ENCODE measurements at regions not wholly inside any gene's neighbourhood (a gene's known extent, or its start where the extent isn't known, plus 50 kb on each side); places are given as distances from the start of the nearest gene placed in this dataset.
A peak's percentile ranks its signal among the peaks of the same experiment; 100 is the strongest.

DNA sequence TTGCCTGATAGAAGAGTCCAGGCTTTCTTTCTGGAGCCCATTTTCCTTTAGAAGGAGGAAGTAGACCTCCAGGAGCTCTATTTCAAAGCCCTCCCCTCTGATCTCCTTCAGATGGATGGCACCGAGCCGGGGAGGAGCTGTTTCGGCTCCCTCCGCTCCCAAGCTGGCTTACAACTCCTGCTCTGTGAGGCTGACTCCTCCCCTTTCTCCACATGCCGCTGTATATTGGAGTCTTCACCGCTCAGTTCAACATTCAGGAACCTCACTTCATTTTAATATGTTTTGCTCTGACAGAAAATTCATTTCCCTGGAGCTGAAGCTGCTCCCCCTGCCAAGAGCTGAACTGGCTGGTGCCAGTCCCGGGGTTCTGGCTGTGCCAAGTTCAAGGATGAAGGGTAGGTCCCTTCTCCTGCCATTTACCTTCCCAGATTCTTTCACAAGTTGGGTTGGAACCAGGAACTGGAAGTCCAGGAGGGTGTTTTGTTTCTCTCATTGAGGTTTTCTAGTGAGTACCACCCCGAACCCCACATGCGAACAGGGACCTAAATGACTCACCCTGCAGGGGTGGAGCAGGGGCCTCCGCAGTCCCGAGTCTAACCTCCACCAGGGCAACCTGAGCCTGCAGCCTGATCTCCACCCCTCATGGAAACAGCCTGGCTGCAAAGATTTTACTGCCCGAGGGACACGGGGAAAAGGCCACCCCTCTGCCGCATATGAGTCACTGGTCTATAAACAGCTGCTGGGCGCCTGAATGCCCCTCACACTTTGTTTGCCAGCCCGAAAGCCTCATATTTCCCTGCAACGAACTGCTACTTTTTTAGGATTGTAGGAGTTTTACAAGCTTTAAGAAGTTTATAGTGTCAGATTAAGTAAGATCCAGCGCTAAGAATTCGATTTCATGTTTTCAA, 68.6 kb upstream of the FOXA2 start:
- DNase-seq (ENCODE audit: low read depth) = no peak

DNA sequence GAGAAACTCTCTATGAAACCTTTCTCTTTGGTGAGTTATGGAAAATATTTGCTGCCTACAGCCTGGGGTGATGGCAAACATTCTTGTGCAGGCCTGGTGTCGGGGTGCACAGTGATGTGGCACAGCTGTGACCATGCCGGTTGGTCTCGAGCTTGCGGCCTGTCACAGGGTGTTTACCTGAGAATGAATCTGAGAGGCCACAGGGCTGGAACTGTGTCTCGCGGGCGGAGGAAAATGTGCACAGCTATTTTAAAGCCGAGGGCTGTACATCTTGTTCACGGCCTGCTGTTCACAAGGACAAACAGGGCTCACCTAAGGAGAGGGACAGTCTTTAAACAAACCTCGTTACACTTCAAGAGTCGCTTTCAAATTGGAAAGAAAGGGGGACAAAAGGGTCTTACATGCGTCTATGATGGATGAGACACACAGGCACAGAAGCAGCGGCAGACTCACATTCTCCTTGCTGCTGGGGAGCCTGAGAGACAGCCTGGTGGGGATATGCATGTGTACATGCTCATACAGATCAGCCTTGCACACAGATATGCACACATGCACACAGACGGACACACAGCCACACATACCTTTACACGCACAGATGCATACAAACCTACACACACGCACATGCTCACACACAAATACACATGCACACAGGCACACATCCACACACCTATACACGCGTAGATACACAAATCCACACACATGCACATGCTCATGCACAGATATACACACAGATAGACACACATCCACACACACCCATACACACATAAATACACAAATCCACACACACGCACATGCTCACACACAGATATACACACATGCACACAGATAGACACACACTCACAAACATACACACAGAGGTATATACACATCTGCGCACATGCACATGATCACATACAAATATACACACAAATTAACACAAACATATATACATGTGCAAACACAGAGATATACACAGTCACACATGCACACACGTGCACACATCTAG, 69.6 kb upstream of the FOXA2 start:
- no peak for DNase-seq (ENCODE audit: low read depth)

DNA sequence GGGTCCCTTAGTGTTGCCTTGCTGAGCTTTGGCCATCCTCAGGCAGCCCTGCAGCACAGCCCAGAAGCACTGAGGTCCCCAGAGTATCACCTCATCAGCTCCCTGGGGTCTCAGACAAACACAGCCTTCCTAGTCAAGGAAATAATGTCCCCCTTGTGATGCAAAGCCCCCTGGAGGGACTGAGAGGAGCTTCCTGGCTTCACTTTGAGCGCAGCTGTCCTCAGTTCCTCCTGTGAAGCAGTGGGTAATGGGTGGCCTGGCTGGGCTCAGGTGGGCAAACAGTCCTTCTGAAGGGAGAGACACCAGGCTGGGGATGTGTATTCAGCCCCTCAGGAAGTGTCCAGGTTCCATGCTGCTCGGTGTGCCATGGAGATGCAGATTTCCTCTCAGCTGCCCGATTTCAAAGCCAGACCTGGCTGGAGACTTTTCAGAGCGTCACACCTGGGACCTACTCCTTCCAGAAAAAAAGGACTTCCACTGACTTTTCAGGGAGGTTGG, 79.2 kb upstream of the FOXA2 start:
- DNase-seq (ENCODE audit: low read depth) = no peak

DNA sequence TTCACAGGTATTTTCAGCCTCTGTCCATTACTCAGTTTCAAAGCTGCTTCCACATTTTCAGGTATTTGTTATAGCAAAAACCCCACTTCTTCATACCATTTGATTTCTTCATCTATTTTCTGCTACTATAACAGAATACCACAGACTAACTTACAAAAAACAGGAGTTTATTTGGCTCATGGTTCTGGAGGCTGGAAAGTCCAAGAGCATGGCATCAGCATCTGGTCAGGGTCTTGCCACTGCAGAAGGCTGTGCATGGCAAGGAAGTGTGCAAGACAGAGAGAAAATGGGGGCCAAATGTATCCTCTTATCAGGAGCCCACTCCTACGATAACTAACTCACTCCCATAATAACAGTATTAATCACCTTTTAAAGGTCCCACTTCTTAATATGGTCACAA, 82.8 kb upstream of the FOXA2 start:
- DNase-seq (ENCODE audit: low read depth) = no peak

DNA sequence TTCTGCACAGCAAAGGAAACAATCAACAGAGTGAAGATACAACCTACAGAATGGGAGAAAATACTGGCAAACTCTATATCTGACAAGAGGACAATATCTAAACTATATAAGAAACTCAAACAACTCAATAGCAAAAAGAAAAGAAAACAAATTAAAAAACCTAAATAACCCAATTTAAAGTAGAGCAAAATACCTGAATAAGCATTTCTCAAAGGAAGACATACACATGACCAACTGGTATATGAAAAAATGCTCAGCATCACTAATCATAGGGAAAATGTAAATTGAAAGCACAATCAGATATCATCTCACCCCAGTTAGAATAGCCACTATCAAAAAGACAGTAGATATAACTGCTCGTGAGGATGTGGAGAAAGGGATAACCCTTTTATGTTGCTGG, 87.8 kb upstream of the FOXA2 start:
- no peak for DNase-seq (ENCODE audit: low read depth)

DNA sequence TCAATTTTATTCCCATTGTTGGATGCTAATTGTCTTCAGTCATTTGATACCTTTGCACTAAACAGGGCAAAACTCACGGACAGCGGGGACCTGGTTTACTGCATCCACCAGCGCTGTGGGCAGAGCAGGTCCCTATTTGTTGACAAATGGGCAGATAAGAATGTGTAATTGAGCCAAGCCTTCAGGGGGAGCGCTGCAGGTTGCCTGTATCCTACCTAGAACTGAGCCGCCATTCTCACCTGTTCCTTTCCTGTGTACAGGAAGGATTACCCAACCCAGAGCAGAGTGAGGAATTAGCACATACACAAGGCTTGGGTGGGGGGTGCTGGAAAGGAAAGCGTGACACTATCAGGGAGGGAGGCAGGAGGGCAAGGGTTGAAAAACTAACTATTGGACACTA, 89.1 kb upstream of the FOXA2 start:
- no peak for DNase-seq (ENCODE audit: low read depth)

DNA sequence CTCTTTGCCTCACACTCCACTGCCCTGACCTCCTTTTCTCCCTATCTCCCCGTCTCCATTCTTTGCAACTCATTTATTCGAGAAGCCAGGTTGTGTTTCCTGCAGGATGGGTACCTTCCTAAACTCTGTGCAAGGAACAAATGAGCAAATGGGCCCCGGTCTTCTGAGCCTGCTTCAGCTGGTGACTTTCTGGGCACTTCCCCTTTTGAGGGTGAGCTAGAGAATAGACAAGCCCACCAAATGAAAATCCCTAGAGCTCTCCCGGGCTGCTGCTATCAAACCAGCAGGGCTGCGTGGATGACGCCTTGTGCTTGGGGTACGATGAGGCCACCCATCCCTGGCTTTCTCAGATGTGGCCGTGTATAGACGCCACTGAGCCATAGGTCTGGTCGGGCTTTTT, 91.0 kb upstream of the FOXA2 start:
- no peak for DNase-seq (ENCODE audit: low read depth)

DNA sequence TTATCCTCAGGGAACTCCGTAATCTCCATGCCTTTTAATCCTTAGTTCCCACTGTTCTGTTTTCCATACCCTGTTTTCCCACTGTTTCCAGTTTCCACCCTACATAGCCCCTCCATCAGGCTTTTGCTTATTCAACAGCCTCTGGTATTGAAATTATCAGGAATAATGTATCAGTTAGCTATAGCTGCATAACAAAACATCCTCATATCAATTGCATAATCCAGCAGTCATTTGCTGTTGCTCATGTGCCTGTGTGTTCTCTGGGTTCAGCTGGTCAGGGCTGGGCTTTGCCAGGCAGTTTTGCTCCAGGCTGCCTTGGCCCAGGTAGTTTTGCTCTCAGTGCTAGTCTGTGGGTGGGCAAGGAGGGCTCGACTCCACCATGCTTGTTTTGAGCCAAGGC, 94.3 kb upstream of the FOXA2 start:
- DNase-seq (ENCODE audit: low read depth) = no peak

DNA sequence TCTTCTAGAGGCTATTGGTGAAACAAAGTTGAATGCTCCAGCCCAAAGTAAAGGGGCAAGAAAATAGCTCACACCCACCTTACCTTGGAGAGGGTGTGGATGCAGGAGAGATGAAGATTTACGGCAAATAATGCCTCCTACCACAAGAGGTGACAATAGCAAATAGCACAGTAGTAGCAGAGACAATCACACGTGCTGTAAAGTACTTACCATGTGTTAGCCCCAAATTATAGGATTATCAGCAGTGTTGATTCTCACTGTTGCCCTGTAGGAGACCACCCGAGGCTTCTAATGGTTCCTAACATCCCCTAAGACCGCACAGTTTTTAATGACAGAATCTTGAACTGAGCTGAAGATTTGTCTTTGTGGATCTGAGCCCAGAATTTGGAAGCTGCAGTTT, 94.8 kb upstream of the FOXA2 start:
- no peak for DNase-seq (ENCODE audit: low read depth)

DNA sequence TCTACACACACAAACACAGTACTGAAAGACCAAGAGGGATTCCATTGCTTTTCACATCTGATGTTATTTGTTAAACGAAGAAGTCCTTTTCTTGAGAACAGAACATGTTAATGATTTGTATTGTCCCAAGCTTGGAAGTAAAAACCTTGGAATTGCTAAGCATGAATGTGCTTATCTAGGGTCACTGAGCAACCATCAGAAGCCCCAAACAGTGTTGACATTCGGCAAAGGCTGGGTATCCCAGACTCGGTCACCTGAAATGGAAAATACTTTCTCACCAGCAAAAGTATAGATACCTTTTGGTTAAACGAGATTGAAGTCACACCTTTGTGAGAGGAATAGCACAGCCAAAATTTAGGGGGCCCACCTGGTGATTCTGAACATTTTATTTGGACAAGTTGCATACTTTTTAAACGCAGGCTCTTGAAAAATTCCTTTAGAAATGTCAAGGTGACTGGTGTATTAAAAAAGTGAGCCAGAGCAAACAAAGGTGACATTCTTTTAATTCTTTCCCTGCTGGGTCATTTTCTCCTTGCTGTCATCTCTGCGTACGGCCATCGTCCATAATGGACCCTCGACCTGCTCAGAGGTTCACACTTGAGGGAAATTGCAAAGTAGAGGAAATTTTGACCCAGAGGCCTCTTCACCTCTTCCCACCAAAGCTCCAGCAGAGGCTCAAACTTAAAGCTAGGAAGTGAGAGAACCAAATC, 95.8 kb upstream of the FOXA2 start:
- no peak for DNase-seq (ENCODE audit: low read depth)

DNA sequence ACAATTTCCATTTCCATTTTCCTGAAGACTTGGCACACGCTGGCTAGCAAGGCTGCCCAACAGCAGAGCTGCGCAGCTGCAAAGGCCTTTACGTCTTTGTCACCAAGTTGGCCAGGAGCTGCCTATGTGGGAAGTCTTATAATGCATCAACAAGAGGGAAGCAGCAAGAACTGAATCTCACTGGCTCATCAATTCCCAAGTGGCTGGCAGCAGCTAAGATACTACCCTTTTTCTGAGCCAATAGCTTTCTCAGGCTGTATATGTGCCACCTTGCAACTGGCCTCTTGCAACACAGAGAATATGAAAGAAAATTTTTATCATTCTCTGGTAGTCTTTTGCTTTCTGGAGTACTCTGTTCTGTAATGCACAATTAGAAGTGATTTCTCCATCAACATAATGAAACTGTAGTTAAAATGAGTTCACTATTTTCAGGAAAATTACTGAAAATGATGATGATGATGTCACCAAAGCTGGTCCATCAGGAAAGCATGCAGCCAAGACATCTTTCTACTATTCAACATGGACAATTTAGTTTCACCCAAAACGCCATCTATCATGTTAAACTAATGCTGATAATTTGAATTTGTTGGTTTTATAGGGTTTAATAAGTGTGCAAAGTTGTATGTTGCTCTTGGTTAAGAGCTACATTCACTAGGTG, 97.3 kb upstream of the FOXA2 start:
- no peak for DNase-seq (ENCODE audit: low read depth)

DNA sequence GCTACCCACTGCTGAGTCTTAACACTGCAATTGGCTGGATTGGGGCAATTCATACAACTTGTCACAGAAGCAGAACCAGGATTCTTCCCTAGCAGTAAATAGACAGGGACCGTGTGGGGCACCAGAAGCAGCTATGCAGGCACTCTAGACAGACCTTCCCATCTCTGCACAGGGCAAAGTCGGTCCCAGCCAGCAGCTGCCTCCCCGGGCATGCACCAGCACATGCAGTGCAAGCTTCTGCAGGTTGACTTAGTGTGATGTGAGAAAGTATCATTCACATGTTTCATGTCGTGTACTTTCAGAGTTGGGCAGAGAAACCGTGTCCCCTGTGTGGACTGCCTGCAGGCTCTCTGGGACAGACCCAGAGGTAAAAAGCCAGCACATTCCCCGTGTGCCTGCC, 98.0 kb upstream of the FOXA2 start:
- DNase-seq (ENCODE audit: low read depth) = no peak

DNA sequence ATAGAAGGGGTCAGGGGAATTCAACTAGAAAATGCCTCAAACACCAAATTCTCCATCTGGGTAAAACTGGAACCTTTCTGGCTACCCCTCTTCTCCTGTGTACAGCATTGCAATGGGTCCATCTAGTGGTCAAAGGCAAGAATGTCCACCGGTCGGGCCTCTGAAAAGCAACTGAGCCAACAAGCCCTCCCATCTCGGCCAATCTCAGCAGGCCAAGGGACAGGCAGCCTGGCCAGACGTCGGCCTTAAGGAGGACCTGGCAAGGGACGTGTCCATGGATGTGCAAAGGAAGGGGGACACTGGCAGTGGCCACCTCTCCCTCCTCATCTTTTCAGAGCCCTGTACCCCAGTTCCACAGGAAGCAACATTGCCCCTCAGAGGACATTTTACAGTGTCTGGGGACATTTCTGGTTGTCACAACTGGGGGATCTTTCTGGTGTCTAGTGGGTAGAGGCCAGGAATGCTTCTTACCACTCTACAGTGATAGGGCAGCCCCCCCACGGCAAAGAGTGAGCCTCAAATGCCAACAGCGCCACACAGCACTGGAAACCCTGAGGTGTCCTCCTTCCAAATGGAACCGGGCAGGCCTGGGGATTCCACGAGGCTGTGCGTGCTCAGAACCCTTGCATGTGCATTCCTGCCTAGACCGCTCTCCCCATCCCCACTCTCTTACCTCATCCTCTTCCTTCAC, 99.8 kb upstream of the FOXA2 start:
- DNase-seq (ENCODE audit: low read depth) = peak; percentile 57

DNA sequence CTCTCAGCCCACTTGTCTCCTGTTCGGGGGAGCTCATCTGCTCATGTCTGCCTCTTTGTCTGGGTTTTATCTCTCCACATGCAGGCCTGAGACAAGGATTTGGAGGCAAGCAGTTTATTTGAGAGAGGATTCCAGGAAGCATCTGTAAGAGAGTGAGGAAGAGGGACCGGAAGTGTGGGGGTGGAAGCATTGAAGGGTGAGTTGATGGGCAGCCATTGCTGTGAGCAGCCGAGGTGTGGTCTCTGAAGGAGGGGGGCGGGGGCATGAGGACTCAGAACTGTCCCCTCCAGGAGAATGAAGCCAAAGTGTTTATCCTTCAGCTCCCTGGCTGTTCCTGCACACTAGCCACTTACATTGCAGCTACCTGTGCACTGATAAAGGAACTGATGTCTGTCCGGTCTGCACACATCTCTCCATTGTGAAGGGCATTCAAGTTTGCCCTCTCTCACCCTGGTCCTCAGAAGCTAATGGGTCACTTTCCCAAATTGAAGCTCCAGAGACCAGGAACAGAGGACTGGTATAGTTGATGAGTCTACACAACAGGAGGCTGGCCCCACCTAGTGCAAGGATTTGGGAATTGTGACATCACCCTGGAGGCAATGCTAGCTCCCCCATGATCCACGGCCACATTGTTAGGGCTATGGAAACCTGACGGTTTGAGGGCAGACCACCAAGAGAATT, 100.5 kb upstream of the FOXA2 start:
- DNase-seq (ENCODE audit: low read depth) = no peak

DNA sequence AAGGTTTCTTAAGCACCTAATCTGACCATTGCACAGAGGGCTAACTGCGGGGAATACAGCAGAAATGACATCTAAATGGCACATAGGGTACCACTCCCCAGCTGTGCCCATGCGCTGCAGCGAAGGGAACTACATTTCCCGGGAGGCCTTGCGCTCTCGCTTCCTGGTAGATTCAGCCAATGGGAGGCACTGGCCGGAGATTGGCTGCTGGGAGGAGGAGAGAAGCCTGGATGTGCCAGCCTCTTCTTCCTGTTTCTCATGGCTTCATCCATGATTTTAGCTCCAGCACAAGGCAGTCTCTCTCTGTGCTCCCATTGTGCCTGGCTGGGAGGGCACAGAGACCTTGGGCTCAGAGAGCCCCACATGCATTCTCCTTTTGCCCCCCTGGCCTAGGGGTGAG, 101.7 kb upstream of the FOXA2 start:
- DNase-seq (ENCODE audit: low read depth) = peak; percentile 35

DNA sequence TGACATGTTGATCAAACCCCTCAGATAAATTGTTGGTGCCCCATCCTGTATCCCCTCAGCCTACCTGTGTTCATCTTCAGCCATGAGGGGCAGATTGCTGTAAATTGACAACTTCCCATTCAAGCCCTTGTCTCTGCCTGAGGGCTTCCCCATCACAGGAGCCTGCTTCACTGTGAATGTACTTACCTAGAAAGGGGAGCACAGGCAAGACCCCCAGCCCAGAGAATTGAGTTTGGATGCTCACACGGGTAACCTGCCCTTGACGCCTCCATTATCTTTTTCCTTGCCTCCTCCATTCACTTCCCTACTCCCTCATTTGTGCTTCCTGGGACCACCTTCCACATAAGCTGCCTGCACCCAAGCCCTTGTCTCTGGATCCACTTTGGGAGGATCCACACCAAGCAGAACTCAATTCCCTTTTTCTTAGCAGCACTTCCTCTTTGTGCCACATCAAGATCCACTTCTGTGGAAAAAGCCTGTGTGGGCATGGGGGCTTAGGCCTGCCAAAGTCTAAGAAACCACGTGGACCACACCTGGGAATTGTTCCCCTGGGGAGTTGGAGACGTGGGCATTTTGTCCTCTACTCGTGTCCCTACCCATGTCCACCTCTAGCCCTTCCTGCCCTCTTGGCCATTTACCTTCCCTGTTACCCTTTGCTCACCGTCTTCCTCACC, 103.4 kb upstream of the FOXA2 start:
- DNase-seq (ENCODE audit: low read depth) = no peak

DNA sequence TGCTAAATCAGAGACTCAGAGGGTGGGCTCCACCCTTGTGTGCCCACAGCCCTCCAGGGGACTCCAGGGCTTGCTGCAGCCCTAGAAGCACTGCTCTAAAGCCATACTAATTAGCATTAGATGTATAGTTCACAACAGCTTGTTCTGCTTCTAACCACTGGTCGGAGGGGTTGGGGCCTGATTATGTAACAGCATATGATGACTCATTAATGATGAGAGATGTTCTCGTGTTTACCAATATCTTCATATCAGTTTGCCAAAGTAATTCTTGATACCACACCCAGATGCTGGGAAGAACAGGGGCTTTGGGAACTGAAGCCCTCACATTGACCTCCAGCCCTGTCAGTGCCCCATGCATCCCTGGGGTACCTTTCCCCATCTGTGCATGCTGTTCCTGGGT, 104.1 kb upstream of the FOXA2 start:
- DNase-seq (ENCODE audit: low read depth) = no peak

DNA sequence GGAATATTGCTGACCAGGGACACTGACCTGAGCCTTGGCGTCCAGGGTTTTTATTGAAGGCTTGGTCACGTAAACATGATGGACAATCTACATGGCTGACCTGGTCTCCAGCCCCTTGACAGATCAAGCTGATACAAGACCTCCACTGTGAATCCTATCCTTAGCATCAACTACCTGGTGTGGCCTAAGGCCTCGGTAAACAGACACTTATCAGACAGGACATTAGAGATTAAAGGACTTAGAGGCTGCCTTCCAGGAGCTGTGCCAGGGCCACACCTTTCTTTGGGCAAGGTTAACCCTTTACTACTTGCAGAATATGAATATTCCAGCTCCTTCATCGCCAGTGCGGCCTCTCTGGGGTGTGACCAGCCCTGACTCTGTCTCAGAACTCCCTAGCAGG, 104.9 kb upstream of the FOXA2 start:
- no peak for DNase-seq (ENCODE audit: low read depth)

DNA sequence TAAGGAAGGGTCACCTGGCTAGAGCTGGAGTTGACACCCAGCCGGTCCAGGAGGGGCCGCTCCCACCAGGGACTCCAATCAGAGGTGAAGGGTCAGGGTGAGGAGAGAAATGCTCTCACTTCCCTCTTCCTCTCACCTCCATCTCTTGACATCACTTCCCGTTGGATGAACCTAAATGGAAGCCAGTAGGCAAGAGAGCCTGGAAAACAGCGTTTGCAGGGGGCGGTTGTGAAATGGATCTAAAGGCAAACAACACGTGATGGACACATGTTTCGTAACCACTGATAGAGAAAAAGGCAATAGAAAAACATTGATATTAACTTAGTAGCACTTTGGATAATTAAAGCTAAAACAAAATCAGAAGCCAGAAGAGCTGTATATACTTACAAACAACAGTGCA, 105.6 kb upstream of the FOXA2 start:
- DNase-seq (ENCODE audit: low read depth) = no peak

DNA sequence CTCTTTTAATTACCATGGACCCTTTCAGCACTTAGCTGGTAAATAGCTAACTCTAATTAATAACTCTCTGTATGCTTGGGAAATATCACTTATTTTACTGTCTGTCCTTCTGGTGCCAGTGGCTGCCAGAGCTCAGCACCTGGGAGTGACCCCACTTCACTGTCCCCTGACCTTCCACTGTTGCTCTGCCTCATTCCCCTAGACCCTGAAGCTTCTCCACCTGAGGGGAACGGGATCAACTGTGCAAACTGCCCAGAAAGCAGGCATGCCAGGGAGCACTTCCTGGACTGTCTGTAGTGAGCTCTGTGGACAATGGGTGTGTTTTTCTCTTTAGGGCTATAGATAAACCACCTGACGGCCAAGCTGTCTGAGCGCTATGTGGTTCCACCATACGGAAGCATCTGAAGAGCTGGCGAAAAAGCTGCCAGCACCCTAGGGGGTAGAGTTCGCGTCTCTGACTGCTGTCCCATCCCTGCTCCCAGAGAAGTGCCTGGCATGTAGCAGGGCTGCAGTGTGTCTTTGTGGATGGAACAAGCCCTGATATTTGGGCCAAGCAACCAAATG, 106.3 kb upstream of the FOXA2 start:
- no peak for DNase-seq (ENCODE audit: low read depth)

All from fibroblast of gingiva (primary cell).